HG02943 (cell line): ENCODE measurements at regions not wholly inside any gene's neighbourhood (a gene's known extent, or its start where the extent isn't known, plus 50 kb on each side); places are given as distances from the start of the nearest gene placed in this dataset.
"Not testable (repeated sequence)": the region's sequence is repeated elsewhere in the genome, so short reads cannot be mapped to it uniquely, and the experiment has no call there.

Experiments used
- ATAC-seq: cut with Tn5 transposase; IDR thresholded peaks from one replicate; pipeline ENCODE4 v1.9.1; 2021; ENCODE audit warnings: mild to moderate bottlenecking, low read depth, moderate library complexity; ENCODE audit not compliant: unreplicated experiment

- not testable (repeated sequence) for ATAC-seq
Observed at GRCh38 chr2:47690706-47691325, 92.1 kb upstream of the MSH6 start.

GRCh38 chr2:47690132-47690531 lies 92.8 kb upstream of the MSH6 start:
- ATAC-seq = no peak

- not testable (repeated sequence) for ATAC-seq
Observed at GRCh38 chr2:47689118-47689517, 93.8 kb upstream of the MSH6 start.

GRCh38 chr2:47688561-47688960 lies 94.4 kb upstream of the MSH6 start:
- no peak for ATAC-seq

- ATAC-seq = no peak
Observed at GRCh38 chr2:47687856-47688255, 95.1 kb upstream of the MSH6 start.

GRCh38 chr2:47686018-47686417 lies 96.9 kb upstream of the MSH6 start:
- no peak for ATAC-seq

GRCh38 chr2:47682216-47682749 lies 100.7 kb upstream of the MSH6 start:
- ATAC-seq = no peak

GRCh38 chr2:47676261-47676926 lies 105.6 kb upstream of the KCNK12 start:
- no peak for ATAC-seq

GRCh38 chr2:47675196-47675825 lies 104.5 kb upstream of the KCNK12 start:
- no peak for ATAC-seq

GRCh38 chr2:47666332-47666731 lies 95.5 kb upstream of the KCNK12 start:
- ATAC-seq = no peak

- no peak for ATAC-seq
Observed at GRCh38 chr2:47664817-47665216, 94.0 kb upstream of the KCNK12 start.

- no peak for ATAC-seq
Observed at GRCh38 chr2:47662552-47662951, 91.8 kb upstream of the KCNK12 start.

- no peak for ATAC-seq
Observed at GRCh38 chr2:47661310-47661709, 90.5 kb upstream of the KCNK12 start.

GRCh38 chr2:47660168-47660567 lies 89.4 kb upstream of the KCNK12 start:
- ATAC-seq = no peak

- ATAC-seq = no peak
Observed at GRCh38 chr2:47658646-47659320, 88.0 kb upstream of the KCNK12 start.

GRCh38 chr2:47657886-47658489 lies 87.2 kb upstream of the KCNK12 start:
- ATAC-seq = no peak

GRCh38 chr2:47656715-47657600 lies 86.2 kb upstream of the KCNK12 start:
- ATAC-seq = no peak

- no peak for ATAC-seq
Observed at GRCh38 chr2:47655563-47655880, 84.7 kb upstream of the KCNK12 start.

GRCh38 chr2:47654790-47655562 lies 84.2 kb upstream of the KCNK12 start:
- peak; percentile 88 for ATAC-seq
